ENCODE measurements at regions not wholly inside any gene's neighbourhood (a gene's known extent, or its start where the extent isn't known, plus 50 kb on each side); places are given as distances from the start of the nearest gene placed in this dataset.

DNA sequence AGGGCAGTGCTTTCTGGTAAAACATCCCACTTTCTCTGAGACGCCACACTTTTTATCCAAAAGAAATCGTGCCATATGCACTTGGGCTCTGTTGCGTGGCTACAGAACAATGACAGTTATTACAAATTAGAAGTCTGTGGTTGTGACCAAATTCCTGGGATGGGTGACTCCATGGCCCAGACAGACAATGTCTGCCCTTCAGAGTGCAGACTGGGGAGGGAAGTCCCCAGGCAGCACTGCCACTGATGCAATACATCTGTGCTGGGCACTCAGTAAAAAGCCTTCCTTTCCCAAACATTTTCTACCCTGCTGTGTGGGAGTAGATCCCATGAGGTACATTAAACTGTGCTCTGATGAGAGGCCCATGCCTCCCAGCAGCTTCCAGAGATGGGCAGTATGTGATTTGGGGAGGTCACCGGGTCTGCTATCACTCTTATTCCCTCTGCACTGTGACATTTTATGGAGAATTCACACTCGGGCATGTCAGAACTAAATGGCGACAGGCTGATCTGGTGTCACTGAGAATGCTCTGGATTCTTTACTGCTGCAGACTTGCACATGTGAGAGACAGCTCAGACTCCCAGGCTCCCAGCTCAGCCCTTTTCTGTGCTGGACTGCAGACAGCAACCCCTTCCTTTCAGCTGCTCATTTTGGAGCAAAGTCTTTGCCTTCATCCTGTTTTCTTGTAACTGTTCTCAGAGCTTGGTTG lies 243.5 kb upstream of the ZNF32 start:
- Histone ChIP-seq H3K27ac (ENCODE audit: low read depth, low read length) (no peak overlapping the region), H3K4me1 (ENCODE audit: control insufficient read depth in 1 of 2, insufficient read depth in 2 of 2, low read length in 2 of 2) (no peaks in the 10 kb centered on the region), H3K36me3 (ENCODE audit: control insufficient read depth in 1 of 2, insufficient read depth in 2 of 2, low read length in 2 of 2) (no peaks in the 10 kb centered on the region), H3K9me3 (ENCODE audit: control insufficient read depth in 1 of 2, low read length in 2 of 2) (no peaks in the 10 kb centered on the region), H3K27me3 (ENCODE audit: control insufficient read depth in 1 of 2, insufficient read depth in 2 of 2, low read length in 2 of 2) (no peaks in the 10 kb centered on the region), H3K4me3 (ENCODE audit: low read depth in 1 of 2, low read length in 2 of 2) (no peak overlapping the region), H3K9ac (ENCODE audit: low read depth in 1 of 2, low read length in 2 of 2) (no peak overlapping the region)

DNA sequence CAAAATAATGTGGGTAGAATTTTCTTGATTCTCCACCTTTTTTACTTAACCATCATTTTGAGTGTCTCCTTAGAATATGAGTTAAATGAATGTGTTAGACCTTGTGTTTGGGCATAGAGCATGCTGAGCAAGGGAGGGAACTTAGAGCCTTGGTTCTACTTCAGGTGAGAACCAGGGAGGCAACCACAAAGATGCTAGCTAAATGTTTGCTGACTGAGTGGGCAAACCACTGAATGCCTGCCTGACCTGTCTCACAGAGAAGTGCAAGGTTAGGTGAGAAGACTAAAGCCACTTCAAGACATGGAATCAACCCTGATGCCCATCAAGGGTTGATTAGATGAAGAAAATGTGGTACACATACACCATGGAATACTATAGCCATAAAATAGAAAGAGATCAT lies 242.6 kb upstream of the ZNF32 start:
- no peak overlapping the region for H3K9ac ChIP-seq (ENCODE audit: low read depth in 1 of 2, low read length in 2 of 2)
- no peaks in the 10 kb centered on the region for H3K9me3 ChIP-seq (ENCODE audit: control insufficient read depth in 1 of 2, low read length in 2 of 2)
- H3K4me3 ChIP-seq (ENCODE audit: low read depth in 1 of 2, low read length in 2 of 2), result no peak overlapping the region
- H3K27ac ChIP-seq (ENCODE audit: low read depth, low read length), result no peak overlapping the region
- H3K27me3 ChIP-seq (ENCODE audit: control insufficient read depth in 1 of 2, insufficient read depth in 2 of 2, low read length in 2 of 2), result no peaks in the 10 kb centered on the region
- H3K36me3 ChIP-seq (ENCODE audit: control insufficient read depth in 1 of 2, insufficient read depth in 2 of 2, low read length in 2 of 2), result no peaks in the 10 kb centered on the region
- no peaks in the 10 kb centered on the region for H3K4me1 ChIP-seq (ENCODE audit: control insufficient read depth in 1 of 2, insufficient read depth in 2 of 2, low read length in 2 of 2)

DNA sequence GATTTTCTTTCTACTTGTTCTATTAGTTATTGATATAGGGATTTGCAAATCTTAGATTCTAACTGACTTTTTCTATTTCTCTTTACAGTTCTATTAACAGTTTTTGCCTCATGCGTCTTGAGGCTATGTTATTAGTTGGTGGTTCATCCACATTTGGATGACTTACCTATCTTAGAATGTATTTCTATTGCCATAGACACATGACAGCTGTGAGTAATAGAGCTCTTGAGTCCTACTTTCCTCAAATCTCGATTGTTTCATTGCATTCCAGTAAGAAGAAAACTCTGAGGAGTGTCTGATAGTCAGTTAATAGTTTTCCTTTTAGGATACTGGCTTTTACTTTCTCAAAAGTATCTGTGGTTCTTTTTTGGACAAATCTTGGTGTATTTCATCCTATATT lies 241.4 kb upstream of the ZNF32 start:
- Histone ChIP-seq H3K9ac (ENCODE audit: low read depth in 1 of 2, low read length in 2 of 2) (no peak overlapping the region), H3K4me1 (ENCODE audit: control insufficient read depth in 1 of 2, insufficient read depth in 2 of 2, low read length in 2 of 2) (no peaks in the 10 kb centered on the region), H3K9me3 (ENCODE audit: control insufficient read depth in 1 of 2, low read length in 2 of 2) (no peaks in the 10 kb centered on the region), H3K27ac (ENCODE audit: low read depth, low read length) (no peak overlapping the region), H3K36me3 (ENCODE audit: control insufficient read depth in 1 of 2, insufficient read depth in 2 of 2, low read length in 2 of 2) (no peaks in the 10 kb centered on the region), H3K27me3 (ENCODE audit: control insufficient read depth in 1 of 2, insufficient read depth in 2 of 2, low read length in 2 of 2) (no peaks in the 10 kb centered on the region), H3K4me3 (ENCODE audit: low read depth in 1 of 2, low read length in 2 of 2) (no peak overlapping the region)

DNA sequence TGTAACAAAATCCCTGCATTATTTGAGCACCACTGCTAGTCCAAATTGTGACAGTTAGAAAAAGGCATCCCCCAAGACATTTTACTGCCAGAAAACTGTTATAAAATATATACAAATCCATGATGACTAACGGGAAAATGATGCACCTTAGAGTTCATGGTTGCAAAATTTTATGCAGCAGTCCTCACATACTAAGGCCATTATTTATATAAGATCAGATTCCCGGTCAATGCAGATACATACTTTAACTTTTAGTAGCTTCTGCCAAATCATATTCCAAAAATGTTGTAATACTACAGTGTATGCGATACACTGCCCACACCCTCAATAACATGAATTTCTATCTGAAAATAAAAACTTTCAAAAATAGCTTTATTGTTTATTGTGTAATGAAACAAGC lies 239.9 kb upstream of the ZNF32 start:
- H3K4me1 ChIP-seq (ENCODE audit: control insufficient read depth in 1 of 2, insufficient read depth in 2 of 2, low read length in 2 of 2), result no peaks in the 10 kb centered on the region
- no peaks in the 10 kb centered on the region for H3K9me3 ChIP-seq (ENCODE audit: control insufficient read depth in 1 of 2, low read length in 2 of 2)
- H3K27me3 ChIP-seq (ENCODE audit: control insufficient read depth in 1 of 2, insufficient read depth in 2 of 2, low read length in 2 of 2), result no peaks in the 10 kb centered on the region
- no peaks in the 10 kb centered on the region for H3K36me3 ChIP-seq (ENCODE audit: control insufficient read depth in 1 of 2, insufficient read depth in 2 of 2, low read length in 2 of 2)
- H3K4me3 ChIP-seq (ENCODE audit: low read depth in 1 of 2, low read length in 2 of 2), result no peak overlapping the region
- H3K9ac ChIP-seq (ENCODE audit: low read depth in 1 of 2, low read length in 2 of 2), result no peak overlapping the region
- no peak overlapping the region for H3K27ac ChIP-seq (ENCODE audit: low read depth, low read length)

DNA sequence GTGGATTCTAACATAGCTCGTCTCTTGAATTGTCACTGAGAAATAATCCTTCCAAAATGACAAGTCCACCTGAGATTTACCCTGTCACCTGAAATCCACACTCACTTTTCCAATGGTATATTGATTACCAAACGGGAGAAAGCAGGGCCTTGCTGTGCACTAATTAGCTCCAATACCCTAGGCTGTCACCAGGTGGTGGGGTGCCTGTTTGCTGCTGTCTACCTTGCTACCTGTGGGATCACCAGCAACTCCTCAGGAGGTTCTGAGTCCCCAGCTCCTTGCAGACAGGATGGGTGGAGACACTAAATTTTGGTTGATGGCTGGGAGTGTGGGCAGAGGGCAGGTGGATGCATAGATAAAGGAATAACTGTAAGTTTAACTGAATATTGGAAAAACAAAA lies 237.2 kb upstream of the ZNF32 start:
- H3K9ac ChIP-seq (ENCODE audit: low read depth in 1 of 2, low read length in 2 of 2), result no peak overlapping the region
- H3K4me3 ChIP-seq (ENCODE audit: low read depth in 1 of 2, low read length in 2 of 2), result no peak overlapping the region
- no peaks in the 10 kb centered on the region for H3K27me3 ChIP-seq (ENCODE audit: control insufficient read depth in 1 of 2, insufficient read depth in 2 of 2, low read length in 2 of 2)
- H3K4me1 ChIP-seq (ENCODE audit: control insufficient read depth in 1 of 2, insufficient read depth in 2 of 2, low read length in 2 of 2), result no peaks in the 10 kb centered on the region
- H3K9me3 ChIP-seq (ENCODE audit: control insufficient read depth in 1 of 2, low read length in 2 of 2), result no peaks in the 10 kb centered on the region
- no peak overlapping the region for H3K27ac ChIP-seq (ENCODE audit: low read depth, low read length)
- H3K36me3 ChIP-seq (ENCODE audit: control insufficient read depth in 1 of 2, insufficient read depth in 2 of 2, low read length in 2 of 2), result no peaks in the 10 kb centered on the region

DNA sequence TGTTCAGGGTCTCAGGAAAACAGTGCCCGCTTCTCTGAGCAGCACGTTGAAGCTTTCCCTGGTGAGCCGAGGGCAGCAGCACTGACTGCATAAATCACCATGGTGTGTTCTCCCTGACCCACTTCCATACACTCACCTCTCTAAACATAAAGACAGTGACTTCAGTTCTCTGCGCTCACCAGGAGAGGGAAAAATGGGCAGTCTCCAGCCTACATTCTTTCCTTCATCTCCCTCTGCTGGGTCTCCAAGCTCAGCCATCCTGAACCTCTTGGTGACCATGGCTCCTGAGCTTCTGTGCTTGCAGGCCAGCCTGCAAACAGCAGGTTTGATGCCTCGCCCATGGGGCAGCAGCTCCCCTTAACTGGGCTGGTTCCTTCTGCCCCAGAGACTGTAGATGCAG lies 236.6 kb upstream of the ZNF32 start:
- Histone ChIP-seq H3K27me3 (ENCODE audit: control insufficient read depth in 1 of 2, insufficient read depth in 2 of 2, low read length in 2 of 2) (no peaks in the 10 kb centered on the region), H3K27ac (ENCODE audit: low read depth, low read length) (no peak overlapping the region), H3K36me3 (ENCODE audit: control insufficient read depth in 1 of 2, insufficient read depth in 2 of 2, low read length in 2 of 2) (no peaks in the 10 kb centered on the region), H3K4me1 (ENCODE audit: control insufficient read depth in 1 of 2, insufficient read depth in 2 of 2, low read length in 2 of 2) (no peaks in the 10 kb centered on the region), H3K9ac (ENCODE audit: low read depth in 1 of 2, low read length in 2 of 2) (no peak overlapping the region), H3K4me3 (ENCODE audit: low read depth in 1 of 2, low read length in 2 of 2) (no peak overlapping the region), H3K9me3 (ENCODE audit: control insufficient read depth in 1 of 2, low read length in 2 of 2) (no peaks in the 10 kb centered on the region)

DNA sequence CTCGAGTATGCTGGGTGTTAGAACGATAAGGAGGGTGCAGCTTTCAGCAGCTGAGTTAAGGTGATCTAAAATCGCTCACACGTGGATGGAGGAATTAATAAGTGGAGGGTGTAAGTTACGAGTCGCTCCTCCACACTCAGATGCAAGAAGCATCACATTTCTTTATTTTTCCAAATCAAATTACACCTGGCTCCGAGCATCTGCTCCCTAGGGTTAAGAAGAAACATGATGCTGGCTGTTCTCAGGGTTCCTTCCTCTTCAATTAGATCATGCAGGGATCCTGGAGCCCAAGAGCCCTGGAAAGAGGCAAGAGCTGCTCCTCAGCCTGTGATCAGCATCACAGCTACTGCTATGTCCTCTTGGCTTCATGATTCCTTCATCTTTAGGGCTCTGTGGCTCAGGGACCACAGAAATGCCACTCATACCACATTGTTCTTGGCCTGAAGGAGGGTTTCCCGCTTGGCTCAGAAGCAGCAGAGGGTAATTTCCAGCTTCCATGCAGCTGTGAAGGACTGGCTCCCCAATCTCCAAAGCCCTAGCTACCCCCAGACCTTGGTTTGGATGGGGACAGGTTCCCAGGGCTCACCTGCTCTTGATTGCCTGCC lies 235.9 kb upstream of the ZNF32 start:
- no peaks in the 10 kb centered on the region for H3K4me1 ChIP-seq (ENCODE audit: control insufficient read depth in 1 of 2, insufficient read depth in 2 of 2, low read length in 2 of 2)
- H3K27ac ChIP-seq (ENCODE audit: low read depth, low read length), result no peak overlapping the region
- no peaks in the 10 kb centered on the region for H3K36me3 ChIP-seq (ENCODE audit: control insufficient read depth in 1 of 2, insufficient read depth in 2 of 2, low read length in 2 of 2)
- H3K9ac ChIP-seq (ENCODE audit: low read depth in 1 of 2, low read length in 2 of 2), result no peak overlapping the region
- H3K9me3 ChIP-seq (ENCODE audit: control insufficient read depth in 1 of 2, low read length in 2 of 2), result no peaks in the 10 kb centered on the region
- H3K27me3 ChIP-seq (ENCODE audit: control insufficient read depth in 1 of 2, insufficient read depth in 2 of 2, low read length in 2 of 2), result no peaks in the 10 kb centered on the region
- no peak overlapping the region for H3K4me3 ChIP-seq (ENCODE audit: low read depth in 1 of 2, low read length in 2 of 2)

DNA sequence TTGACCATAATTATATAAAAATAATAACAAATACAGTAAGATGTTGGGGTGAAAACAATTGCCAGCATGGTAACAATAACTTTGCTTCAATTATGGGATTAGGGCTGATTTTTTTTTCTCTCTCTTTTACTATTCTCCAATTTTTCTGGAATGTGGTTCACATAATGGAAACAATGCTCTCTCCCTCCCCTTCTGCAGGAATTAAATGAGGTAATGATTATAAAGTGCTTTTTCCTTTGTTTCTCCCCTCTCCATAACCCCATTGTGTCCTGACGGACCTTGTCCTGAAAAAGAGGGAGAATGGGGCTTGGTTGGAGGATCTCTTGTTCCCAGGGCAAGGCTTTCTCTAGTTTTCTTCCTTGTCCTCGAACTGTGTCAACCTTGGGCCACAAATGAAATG lies 234.0 kb upstream of the ZNF32 start:
- Histone ChIP-seq H3K27ac (ENCODE audit: low read depth, low read length) (no peak overlapping the region), H3K9me3 (ENCODE audit: control insufficient read depth in 1 of 2, low read length in 2 of 2) (no peaks in the 10 kb centered on the region), H3K27me3 (ENCODE audit: control insufficient read depth in 1 of 2, insufficient read depth in 2 of 2, low read length in 2 of 2) (no peaks in the 10 kb centered on the region), H3K9ac (ENCODE audit: low read depth in 1 of 2, low read length in 2 of 2) (no peak overlapping the region), H3K4me1 (ENCODE audit: control insufficient read depth in 1 of 2, insufficient read depth in 2 of 2, low read length in 2 of 2) (no peaks in the 10 kb centered on the region), H3K36me3 (ENCODE audit: control insufficient read depth in 1 of 2, insufficient read depth in 2 of 2, low read length in 2 of 2) (no peaks in the 10 kb centered on the region), H3K4me3 (ENCODE audit: low read depth in 1 of 2, low read length in 2 of 2) (no peak overlapping the region)

DNA sequence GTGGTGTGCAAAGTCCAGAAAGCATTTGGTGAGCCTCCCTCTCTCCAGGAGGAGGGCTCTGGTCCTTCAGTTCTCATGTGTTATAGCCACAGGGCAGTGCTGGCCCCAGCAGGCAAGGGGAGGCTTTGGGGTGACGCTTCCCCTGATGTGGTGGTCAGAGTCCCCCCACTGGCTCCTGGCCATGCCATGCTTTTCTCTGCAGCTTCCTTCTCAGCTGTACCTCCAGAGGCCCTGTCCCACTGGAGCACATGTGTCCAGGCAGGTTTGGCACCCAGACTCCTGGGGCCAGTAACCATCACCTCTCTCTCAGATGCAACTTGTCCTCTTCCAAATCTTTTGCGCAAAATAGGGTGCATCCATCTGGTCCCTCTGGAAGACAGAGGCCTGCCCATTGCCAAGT lies 233.0 kb upstream of the ZNF32 start:
- H3K4me3 ChIP-seq (ENCODE audit: low read depth in 1 of 2, low read length in 2 of 2), result no peak overlapping the region
- no peak overlapping the region for H3K9ac ChIP-seq (ENCODE audit: low read depth in 1 of 2, low read length in 2 of 2)
- H3K27me3 ChIP-seq (ENCODE audit: control insufficient read depth in 1 of 2, insufficient read depth in 2 of 2, low read length in 2 of 2), result no peaks in the 10 kb centered on the region
- no peaks in the 10 kb centered on the region for H3K4me1 ChIP-seq (ENCODE audit: control insufficient read depth in 1 of 2, insufficient read depth in 2 of 2, low read length in 2 of 2)
- no peak overlapping the region for H3K27ac ChIP-seq (ENCODE audit: low read depth, low read length)
- H3K9me3 ChIP-seq (ENCODE audit: control insufficient read depth in 1 of 2, low read length in 2 of 2), result no peaks in the 10 kb centered on the region
- H3K36me3 ChIP-seq (ENCODE audit: control insufficient read depth in 1 of 2, insufficient read depth in 2 of 2, low read length in 2 of 2), result no peaks in the 10 kb centered on the region

DNA sequence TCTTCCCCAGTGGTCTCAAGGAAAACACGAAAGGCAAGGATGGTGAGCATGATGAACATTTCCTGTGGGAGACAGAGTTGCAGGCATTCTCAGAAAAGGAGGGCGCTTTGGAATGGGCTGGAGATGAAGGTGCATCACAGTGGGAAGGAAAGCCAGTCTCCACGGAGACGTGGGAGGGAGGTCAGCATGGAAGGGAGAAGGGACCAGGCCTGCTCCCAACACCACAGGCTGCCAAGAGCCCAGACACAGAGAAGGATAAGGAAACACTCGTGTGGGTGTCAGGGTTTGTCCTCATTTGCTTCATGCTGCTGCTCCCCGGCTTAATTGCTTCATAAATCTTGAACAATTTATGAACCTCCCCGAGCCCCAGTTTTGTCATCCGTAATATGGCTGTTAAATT lies 231.5 kb upstream of the ZNF32 start:
- Histone ChIP-seq H3K4me1 (ENCODE audit: control insufficient read depth in 1 of 2, insufficient read depth in 2 of 2, low read length in 2 of 2) (no peaks in the 10 kb centered on the region), H3K27ac (ENCODE audit: low read depth, low read length) (no peak overlapping the region), H3K9me3 (ENCODE audit: control insufficient read depth in 1 of 2, low read length in 2 of 2) (no peaks in the 10 kb centered on the region), H3K27me3 (ENCODE audit: control insufficient read depth in 1 of 2, insufficient read depth in 2 of 2, low read length in 2 of 2) (no peaks in the 10 kb centered on the region), H3K4me3 (ENCODE audit: low read depth in 1 of 2, low read length in 2 of 2) (no peak overlapping the region), H3K9ac (ENCODE audit: low read depth in 1 of 2, low read length in 2 of 2) (no peak overlapping the region), H3K36me3 (ENCODE audit: control insufficient read depth in 1 of 2, insufficient read depth in 2 of 2, low read length in 2 of 2) (no peaks in the 10 kb centered on the region)
